SU-DHL-6 (cell line): ENCODE measurements at regions not wholly inside any gene's neighbourhood (a gene's known extent, or its start where the extent isn't known, plus 50 kb on each side); places are given as distances from the start of the nearest gene placed in this dataset.
"Not testable (repeated sequence)": the region's sequence is repeated elsewhere in the genome, so short reads cannot be mapped to it uniquely, and the experiment has no call there.

Experiments
- CTCF ChIP-seq: fragments of 200-600 bp; sonication (generic); IDR thresholded peaks from one replicate; pipeline ENCODE4 v1.5.1; 2017; ENCODE audit warnings: antibody characterized with exemption, mild to moderate bottlenecking, low read length, moderate library complexity; ENCODE audit not compliant: insufficient read depth, poor library complexity, severe bottlenecking
- EZH2phosphoT487 ChIP-seq: fragments of 200-600 bp; sonication (generic), shearing (Covaris generic); conservative IDR thresholded peaks from 2 replicates; pipeline ENCODE4 v1.6.1; 2018; ENCODE audit warnings: mild to moderate bottlenecking, antibody characterized with exemption, low read length, moderate library complexity, mixed read lengths

GRCh38 chr14:106470028-106470427 is 943.6 kb downstream of the TMEM121 start:
- TF ChIP-seq CTCF, EZH2phosphoT487: not testable (repeated sequence)
